ENCODE measurements at regions not wholly inside any gene's neighbourhood (a gene's known extent, or its start where the extent isn't known, plus 50 kb on each side); places are given as distances from the start of the nearest gene placed in this dataset.
"Not testable (repeated sequence)": the region's sequence is repeated elsewhere in the genome, so short reads cannot be mapped to it uniquely, and the experiment has no call there.

DNA sequence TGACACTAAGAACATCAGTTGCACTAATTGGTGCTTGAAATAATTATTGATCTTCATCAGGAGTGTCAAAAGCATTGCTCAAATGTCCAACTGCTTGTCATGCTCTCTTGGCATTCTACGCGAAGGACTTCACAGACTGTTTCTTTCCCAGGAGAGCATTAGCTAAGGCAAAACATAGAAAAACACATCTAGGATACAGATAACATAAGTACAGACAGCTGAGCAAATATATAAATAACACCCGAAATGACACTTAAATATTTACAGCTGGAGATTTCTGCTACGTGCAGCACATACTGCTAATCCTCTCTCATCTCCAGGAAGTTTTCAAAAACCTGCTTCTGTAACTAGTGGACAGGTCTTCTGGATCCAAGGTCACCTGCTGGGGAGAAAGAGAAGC is 120.0 kb upstream of the PRMT8 start:
- Histone ChIP-seq H3K4me3 (ENCODE audit: low read depth in 1 of 2, low read length in 2 of 2) (no peak overlapping the region), H3K9me3 (ENCODE audit: low read length) (no peaks in the 10 kb centered on the region), H3K36me3 (ENCODE audit: insufficient read depth, low read length) (no peaks in the 10 kb centered on the region), H3K9ac (ENCODE audit: low read length) (no peak overlapping the region), H3K4me1 (ENCODE audit: insufficient read depth, low read length) (no peaks in the 10 kb centered on the region), H3K27ac (ENCODE audit: low read depth, low read length) (no peak overlapping the region), H3K27me3 (ENCODE audit: control insufficient read depth in 1 of 2, insufficient read depth in 2 of 2, low read length in 2 of 2) (peaks cover 10 to 14% of the 10 kb centered on the region in 2 donors)

DNA sequence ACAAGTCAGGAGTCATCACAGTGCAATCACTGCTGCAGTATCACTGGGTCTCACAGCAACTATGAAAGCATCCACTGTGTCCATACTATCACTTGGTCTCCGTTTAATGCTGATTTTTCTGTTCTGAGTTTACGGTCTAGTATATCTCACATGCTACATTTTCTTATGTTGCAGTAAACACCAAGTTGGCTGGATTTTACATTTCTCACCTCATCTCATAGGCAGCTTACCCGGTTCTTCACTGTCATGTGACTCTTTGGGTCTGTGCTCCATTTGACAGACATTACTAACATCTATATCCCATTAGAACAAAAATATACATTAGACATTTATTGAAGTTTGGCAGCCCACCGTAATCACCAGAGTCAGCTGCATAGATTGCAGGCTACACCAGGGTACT is 115.7 kb upstream of the PRMT8 start:
- H3K27ac ChIP-seq (ENCODE audit: low read depth, low read length): no peak overlapping the region
- no peaks in the 10 kb centered on the region for H3K4me1 ChIP-seq (ENCODE audit: insufficient read depth, low read length)
- no peaks in the 10 kb centered on the region for H3K9me3 ChIP-seq (ENCODE audit: low read length)
- no peak overlapping the region for H3K4me3 ChIP-seq (ENCODE audit: low read depth in 1 of 2, low read length in 2 of 2)
- H3K36me3 ChIP-seq (ENCODE audit: insufficient read depth, low read length): no peaks in the 10 kb centered on the region
- H3K27me3 ChIP-seq (ENCODE audit: control insufficient read depth in 1 of 2, insufficient read depth in 2 of 2, low read length in 2 of 2): peaks cover 0 to 3% of the 10 kb centered on the region in 2 donors
- no peak overlapping the region for H3K9ac ChIP-seq (ENCODE audit: low read length)

DNA sequence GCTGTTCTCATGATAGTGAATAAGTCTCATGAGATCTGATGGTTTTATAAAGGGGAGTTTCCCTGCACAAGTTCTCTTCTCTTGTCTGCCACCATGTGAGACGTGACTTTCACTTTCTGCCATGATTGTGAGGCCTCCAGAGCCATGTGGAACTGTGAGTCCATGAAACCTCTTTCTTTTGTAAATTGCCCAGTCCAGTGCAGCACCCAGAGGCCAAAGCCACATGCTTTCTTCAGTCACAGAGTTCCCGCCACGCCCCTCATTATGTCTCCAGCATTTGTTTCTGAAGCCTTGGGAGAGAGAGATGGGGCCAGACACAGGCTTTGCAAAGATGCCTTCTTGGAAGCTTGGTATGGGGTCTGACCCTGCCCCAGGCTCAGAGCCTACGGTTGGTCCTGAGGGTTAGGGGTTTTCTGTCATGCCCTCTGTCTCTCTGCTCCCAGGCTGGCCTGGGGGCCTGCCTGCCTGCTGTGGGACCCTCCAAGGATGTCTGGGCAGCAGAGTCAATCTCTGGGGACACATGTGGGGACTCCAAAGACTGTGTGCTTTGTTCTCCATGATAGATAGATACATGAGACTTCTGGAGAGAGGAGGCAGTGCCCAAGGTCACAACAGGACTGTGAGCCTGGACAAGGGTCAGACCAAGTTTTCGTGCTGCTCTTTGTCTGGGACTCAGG is 114.1 kb upstream of the PRMT8 start:
- peaks cover 0 to 3% of the 10 kb centered on the region in 2 donors for H3K27me3 ChIP-seq (ENCODE audit: control insufficient read depth in 1 of 2, insufficient read depth in 2 of 2, low read length in 2 of 2)
- no peak overlapping the region for H3K4me3 ChIP-seq (ENCODE audit: low read depth in 1 of 2, low read length in 2 of 2)
- no peak overlapping the region for H3K27ac ChIP-seq (ENCODE audit: low read depth, low read length)
- H3K9ac ChIP-seq (ENCODE audit: low read length): no peak overlapping the region
- peaks cover 8% of the 10 kb centered on the region for H3K4me1 ChIP-seq (ENCODE audit: insufficient read depth, low read length)
- H3K9me3 ChIP-seq (ENCODE audit: low read length): no peaks in the 10 kb centered on the region
- no peaks in the 10 kb centered on the region for H3K36me3 ChIP-seq (ENCODE audit: insufficient read depth, low read length)

DNA sequence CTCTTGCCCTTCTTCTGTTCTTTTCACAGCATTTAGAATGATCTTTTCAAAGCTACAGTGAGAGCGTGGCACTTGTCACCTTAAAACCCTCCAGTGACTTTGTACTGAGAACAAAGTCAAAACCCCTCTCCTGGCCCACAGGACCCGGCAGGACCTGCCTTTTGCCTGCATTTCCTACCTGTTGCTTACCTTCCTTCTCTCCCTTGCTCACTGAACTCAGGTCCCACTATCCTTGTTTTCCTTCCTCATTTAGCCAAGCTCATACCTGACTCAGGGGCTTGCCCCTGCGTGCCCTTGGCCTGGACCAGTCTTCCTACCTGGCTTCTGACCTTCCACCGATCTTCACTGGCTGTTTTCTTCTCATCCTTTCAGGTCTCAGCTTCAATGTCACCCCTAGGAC is 112.3 kb upstream of the PRMT8 start:
- Histone ChIP-seq H3K4me3 (ENCODE audit: low read depth in 1 of 2, low read length in 2 of 2) (no peak overlapping the region), H3K9ac (ENCODE audit: low read length) (no peak overlapping the region), H3K36me3 (ENCODE audit: insufficient read depth, low read length) (no peaks in the 10 kb centered on the region), H3K4me1 (ENCODE audit: insufficient read depth, low read length) (peaks cover 8% of the 10 kb centered on the region), H3K9me3 (ENCODE audit: low read length) (no peaks in the 10 kb centered on the region), H3K27me3 (ENCODE audit: control insufficient read depth in 1 of 2, insufficient read depth in 2 of 2, low read length in 2 of 2) (peaks cover 0 to 3% of the 10 kb centered on the region in 2 donors), H3K27ac (ENCODE audit: low read depth, low read length) (no peak overlapping the region)

DNA sequence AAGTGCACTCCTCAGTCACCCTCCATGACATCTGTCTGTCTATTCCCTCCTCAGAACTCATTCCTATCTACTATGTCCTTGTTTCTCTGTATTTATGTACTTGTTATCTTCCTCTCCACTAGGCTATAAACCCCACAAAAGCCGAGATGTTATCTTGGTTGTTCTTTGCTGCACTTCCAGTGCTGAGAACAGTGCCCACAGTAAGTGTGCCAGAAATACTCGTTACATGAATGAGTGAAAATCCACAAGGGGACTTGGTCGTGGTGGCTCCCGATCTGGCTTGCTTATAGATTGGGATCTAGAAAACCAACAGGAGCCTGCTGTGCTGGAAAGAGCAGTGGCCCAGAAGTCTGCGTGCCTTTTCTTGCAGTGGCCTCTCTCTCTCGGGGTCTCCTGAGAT is 111.9 kb upstream of the PRMT8 start:
- H3K27me3 ChIP-seq (ENCODE audit: control insufficient read depth in 1 of 2, insufficient read depth in 2 of 2, low read length in 2 of 2): peaks cover 0 to 3% of the 10 kb centered on the region in 2 donors
- no peaks in the 10 kb centered on the region for H3K36me3 ChIP-seq (ENCODE audit: insufficient read depth, low read length)
- H3K4me1 ChIP-seq (ENCODE audit: insufficient read depth, low read length): peaks cover 8% of the 10 kb centered on the region
- no peaks in the 10 kb centered on the region for H3K9me3 ChIP-seq (ENCODE audit: low read length)
- no peak overlapping the region for H3K27ac ChIP-seq (ENCODE audit: low read depth, low read length)
- H3K9ac ChIP-seq (ENCODE audit: low read length): no peak overlapping the region
- H3K4me3 ChIP-seq (ENCODE audit: low read depth in 1 of 2, low read length in 2 of 2): no peak overlapping the region

DNA sequence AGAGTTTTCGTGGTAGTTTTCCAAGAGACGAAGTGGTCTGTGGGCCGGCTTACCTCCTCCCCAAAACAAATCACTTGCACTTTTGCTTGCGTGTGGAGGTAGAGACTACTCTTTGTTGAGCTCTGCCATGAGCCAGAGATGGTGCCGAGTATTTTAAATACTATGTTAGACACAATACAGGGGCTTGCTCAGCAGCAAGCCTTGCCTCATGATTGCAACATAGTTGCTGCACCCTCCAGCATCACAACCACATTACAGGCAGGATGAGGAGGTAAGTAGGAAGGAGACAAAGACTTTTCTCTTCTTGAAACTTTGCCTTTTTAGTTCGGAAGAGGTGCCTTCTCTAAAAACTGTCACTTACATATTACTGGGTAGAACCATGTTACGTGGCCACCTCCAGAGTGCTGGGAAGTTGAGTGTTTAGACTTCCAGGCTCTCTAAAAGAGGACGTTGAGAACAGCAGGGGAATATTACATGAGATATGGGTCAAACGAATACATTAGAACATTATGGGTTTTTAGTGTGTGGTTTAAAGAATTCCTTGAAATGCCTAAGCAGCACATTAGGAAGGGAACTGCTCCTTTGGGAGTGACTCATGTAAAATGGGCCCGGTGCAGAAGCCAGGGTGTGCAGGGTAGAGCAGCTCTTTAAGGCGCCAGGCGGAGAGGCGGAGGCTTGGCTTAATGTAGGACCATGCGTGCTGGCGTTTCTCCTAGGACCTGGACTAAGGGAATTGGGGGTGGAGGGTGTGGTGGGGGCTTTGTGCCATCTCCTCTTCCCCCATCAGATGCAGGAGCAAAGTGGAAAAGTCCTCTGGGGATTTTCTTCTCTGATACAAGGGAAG is 110.6 kb upstream of the PRMT8 start:
- Histone ChIP-seq H3K27ac (ENCODE audit: low read depth, low read length) (no peak overlapping the region), H3K9ac (ENCODE audit: low read length) (no peak overlapping the region), H3K27me3 (ENCODE audit: control insufficient read depth in 1 of 2, insufficient read depth in 2 of 2, low read length in 2 of 2) (peaks cover 0 to 3% of the 10 kb centered on the region in 2 donors), H3K4me1 (ENCODE audit: insufficient read depth, low read length) (peaks cover 8% of the 10 kb centered on the region), H3K9me3 (ENCODE audit: low read length) (no peaks in the 10 kb centered on the region), H3K4me3 (ENCODE audit: low read depth in 1 of 2, low read length in 2 of 2) (no peak overlapping the region), H3K36me3 (ENCODE audit: insufficient read depth, low read length) (no peaks in the 10 kb centered on the region)

DNA sequence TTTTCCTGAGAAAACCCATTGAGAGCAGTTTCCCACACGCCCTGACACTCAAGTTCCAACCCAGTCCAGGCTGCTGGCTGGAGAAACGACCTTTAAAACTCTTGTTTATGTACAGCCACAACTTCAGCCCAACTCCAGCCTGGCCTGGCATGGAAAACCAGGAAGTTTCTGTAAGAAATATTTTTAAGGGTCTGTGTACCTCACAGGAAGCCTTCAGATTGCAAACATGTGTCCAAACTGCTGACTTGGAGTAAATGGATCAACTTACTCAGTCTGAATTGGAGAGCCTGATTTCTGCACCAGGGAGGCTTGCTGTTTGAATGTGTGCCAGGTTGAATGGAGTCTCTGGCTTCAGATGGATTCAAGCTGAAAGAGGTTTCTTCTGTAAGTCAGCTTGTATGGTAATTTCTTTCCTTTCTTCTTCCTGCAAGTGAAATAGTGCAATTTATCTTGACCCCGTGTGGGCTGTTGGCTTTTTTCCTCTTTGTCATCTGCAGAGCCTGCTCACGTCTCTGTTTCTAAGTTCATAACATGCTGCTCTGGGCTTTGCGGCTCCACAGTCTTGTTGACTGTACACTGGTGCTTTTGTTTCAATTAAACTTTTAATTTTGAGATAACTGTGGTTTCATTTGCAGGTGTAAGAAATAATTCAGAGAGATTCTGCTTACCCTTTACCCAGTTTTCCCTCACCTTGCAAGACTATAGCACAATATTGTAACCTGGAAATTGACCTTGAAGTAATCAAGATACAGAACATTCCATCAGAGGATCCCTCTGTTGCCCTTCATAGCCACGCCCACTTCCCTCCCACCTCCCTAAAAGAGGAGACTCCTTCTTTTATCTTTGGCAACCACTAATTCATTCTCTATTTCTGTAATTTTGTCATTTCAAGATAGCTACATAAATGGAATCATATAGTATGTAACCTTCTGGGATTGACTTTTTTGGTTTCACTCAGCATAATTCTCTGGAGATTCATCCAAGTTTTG is 109.7 kb upstream of the PRMT8 start:
- H3K36me3 ChIP-seq (ENCODE audit: insufficient read depth, low read length): no peaks in the 10 kb centered on the region
- no peaks in the 10 kb centered on the region for H3K27me3 ChIP-seq (ENCODE audit: control insufficient read depth in 1 of 2, insufficient read depth in 2 of 2, low read length in 2 of 2)
- H3K9ac ChIP-seq (ENCODE audit: low read length): no peak overlapping the region
- no peak overlapping the region for H3K27ac ChIP-seq (ENCODE audit: low read depth, low read length)
- H3K9me3 ChIP-seq (ENCODE audit: low read length): no peaks in the 10 kb centered on the region
- no peak overlapping the region for H3K4me3 ChIP-seq (ENCODE audit: low read depth in 1 of 2, low read length in 2 of 2)
- H3K4me1 ChIP-seq (ENCODE audit: insufficient read depth, low read length): peaks cover 8% of the 10 kb centered on the region

DNA sequence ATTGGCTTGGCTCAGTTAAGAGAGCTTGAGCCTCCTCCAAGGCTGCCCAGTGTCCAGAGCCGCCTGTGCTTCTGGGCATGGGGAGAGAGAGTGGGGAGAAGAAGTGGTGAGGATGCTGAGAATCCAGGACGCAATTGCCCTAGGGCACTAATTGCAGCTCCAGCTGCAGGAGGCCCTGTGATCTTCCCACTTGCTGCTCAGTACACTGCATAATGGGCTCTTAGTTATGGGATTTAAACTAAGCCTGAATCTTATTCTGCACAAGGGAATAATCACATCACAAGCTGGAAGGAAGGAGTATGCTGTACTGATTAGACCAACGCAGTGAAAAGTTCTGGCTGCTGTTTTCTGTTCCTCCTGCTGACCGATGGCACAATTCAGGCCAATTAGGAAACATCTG is 101.0 kb upstream of the PRMT8 start:
- no peaks in the 10 kb centered on the region for H3K9me3 ChIP-seq (ENCODE audit: low read length)
- H3K9ac ChIP-seq (ENCODE audit: low read length): no peak overlapping the region
- H3K36me3 ChIP-seq (ENCODE audit: insufficient read depth, low read length): no peaks in the 10 kb centered on the region
- H3K4me3 ChIP-seq (ENCODE audit: low read depth in 1 of 2, low read length in 2 of 2): no peak overlapping the region
- H3K27ac ChIP-seq (ENCODE audit: low read depth, low read length): no peak overlapping the region
- H3K4me1 ChIP-seq (ENCODE audit: insufficient read depth, low read length): no peaks in the 10 kb centered on the region
- H3K27me3 ChIP-seq (ENCODE audit: control insufficient read depth in 1 of 2, insufficient read depth in 2 of 2, low read length in 2 of 2): peaks cover 0 to 6% of the 10 kb centered on the region in 2 donors

DNA sequence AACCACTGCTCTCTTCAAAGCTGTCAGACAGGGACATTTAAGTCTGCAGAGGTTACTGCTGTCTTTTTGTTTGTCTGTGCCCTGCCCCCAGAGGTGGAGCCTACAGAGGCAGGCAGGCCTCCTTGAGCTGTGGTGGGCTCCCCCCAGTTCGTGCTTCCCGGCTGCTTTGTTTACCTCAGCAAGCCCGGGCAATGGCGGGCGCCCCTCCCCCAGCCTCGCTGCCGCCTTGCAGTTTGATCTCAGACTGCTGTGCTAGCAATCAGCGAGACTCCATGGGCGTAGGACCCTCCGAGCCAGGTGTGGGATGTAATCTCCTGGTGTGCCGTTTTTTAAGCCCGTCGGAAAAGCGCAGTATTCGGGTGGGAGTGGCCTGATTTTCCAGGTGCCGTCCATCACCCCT is 93.4 kb upstream of the PRMT8 start:
- H3K36me3 ChIP-seq (ENCODE audit: insufficient read depth, low read length); H3K27ac ChIP-seq (ENCODE audit: low read depth, low read length); H3K4me1 ChIP-seq (ENCODE audit: insufficient read depth, low read length); H3K9me3 ChIP-seq (ENCODE audit: low read length); H3K4me3 ChIP-seq (ENCODE audit: low read depth in 1 of 2, low read length in 2 of 2); H3K9ac ChIP-seq (ENCODE audit: low read length): not testable (repeated sequence)
- H3K27me3 ChIP-seq (ENCODE audit: control insufficient read depth in 1 of 2, insufficient read depth in 2 of 2, low read length in 2 of 2): peaks cover 0 to 11% of the 10 kb centered on the region in 2 donors

DNA sequence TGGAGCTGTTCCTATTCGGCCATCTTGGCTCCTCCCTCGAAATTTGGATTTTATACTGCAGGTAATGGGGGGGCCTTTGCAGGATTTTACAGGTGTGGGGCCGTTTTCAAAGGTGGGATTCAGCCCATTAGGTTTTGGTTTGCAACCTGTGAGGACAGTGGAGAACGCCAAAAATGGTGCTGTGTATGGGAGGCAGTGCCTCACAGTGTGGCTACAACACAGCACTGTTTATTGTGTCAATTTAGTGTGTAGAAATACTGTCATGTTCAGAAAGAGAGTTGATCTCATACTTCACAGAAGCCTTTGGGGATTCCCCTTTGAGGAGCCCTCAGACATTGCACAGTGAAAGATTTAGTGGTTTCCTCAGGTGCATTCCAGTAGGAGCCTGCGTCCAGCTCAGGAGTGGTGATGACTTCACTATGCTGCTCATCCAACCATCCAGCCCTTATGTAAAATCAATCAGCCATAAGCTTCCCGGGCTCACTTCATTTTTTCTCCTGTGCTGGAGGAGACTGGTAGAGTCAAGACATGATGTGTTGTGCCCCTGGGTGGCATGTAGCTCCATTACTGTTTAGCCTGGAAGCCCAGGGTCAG is 92.7 kb upstream of the PRMT8 start:
- Histone ChIP-seq H3K4me3 (ENCODE audit: low read depth in 1 of 2, low read length in 2 of 2) (no peak overlapping the region), H3K27me3 (ENCODE audit: control insufficient read depth in 1 of 2, insufficient read depth in 2 of 2, low read length in 2 of 2) (peaks cover 0 to 11% of the 10 kb centered on the region in 2 donors), H3K9me3 (ENCODE audit: low read length) (peaks cover 4% of the 10 kb centered on the region), H3K27ac (ENCODE audit: low read depth, low read length) (no peak overlapping the region), H3K4me1 (ENCODE audit: insufficient read depth, low read length) (no peaks in the 10 kb centered on the region), H3K36me3 (ENCODE audit: insufficient read depth, low read length) (no peaks in the 10 kb centered on the region), H3K9ac (ENCODE audit: low read length) (no peak overlapping the region)

DNA sequence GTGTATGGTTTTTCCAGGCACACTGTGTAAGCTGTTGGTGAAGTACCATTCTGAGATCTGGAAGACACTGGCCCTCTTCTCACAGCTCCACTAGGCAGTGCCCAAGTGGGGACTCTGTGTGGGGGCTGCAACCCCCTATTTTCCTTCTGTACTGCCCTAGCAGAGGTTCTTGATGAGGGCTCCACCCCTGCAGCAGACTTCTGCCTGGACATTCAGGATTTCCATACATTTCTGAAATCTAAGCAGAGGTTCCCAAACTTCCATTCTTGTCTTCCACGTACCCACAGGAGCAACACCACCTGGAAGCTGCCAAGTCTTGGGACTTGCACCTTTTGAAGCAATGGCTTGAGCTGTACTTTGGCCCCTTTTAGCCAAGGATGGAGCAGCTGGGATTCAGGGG is 85.2 kb upstream of the PRMT8 start:
- Histone ChIP-seq H3K9ac (ENCODE audit: low read length) (no peak overlapping the region), H3K9me3 (ENCODE audit: low read length) (no peaks in the 10 kb centered on the region), H3K4me1 (ENCODE audit: insufficient read depth, low read length) (no peaks in the 10 kb centered on the region), H3K27ac (ENCODE audit: low read depth, low read length) (no peak overlapping the region), H3K27me3 (ENCODE audit: control insufficient read depth in 1 of 2, insufficient read depth in 2 of 2, low read length in 2 of 2) (no peaks in the 10 kb centered on the region), H3K4me3 (ENCODE audit: low read depth in 1 of 2, low read length in 2 of 2) (no peak overlapping the region), H3K36me3 (ENCODE audit: insufficient read depth, low read length) (no peaks in the 10 kb centered on the region)

Data from muscle layer of colon (tissue), 2 donors.